Neural progenitor cell (in vitro differentiated cells): ENCODE measurements at regions not wholly inside any gene's neighbourhood (a gene's known extent, or its start where the extent isn't known, plus 50 kb on each side); places are given as distances from the start of the nearest gene placed in this dataset.

ENCODE experiments used
- DNase-seq: peaks from one replicate; pipeline ENCODE4 v3.0.0-alpha.2; 2016; ENCODE audit warnings: low spot score
- H2AFZ ChIP-seq: fragments of 200-600 bp; sonication (generic); replicated peaks from 2 replicates; pipeline ENCODE4 v1.6.1; 2016; ENCODE audit warnings: antibody characterized with exemption
- H3F3A ChIP-seq: fragments of 200-600 bp; sonication (generic); 2 replicates; pipeline ENCODE4 v1.6.1; 2016; ENCODE audit warnings: antibody characterized with exemption, low read depth
- H3K27ac ChIP-seq: fragments of 200-600 bp; sonication (generic); 2 replicates; pipeline ENCODE4 v1.5.1; 2016; ENCODE audit warnings: mild to moderate bottlenecking
- H3K27me3 ChIP-seq: fragments of 200-600 bp; sonication (generic); 2 replicates; pipeline ENCODE4 v1.6.1; 2016; ENCODE audit warnings: mild to moderate bottlenecking, moderate library complexity
- H3K36me3 ChIP-seq: fragments of 200-600 bp; sonication (generic); 2 replicates; pipeline ENCODE4 v1.5.1; 2016
- H3K4me1 ChIP-seq: fragments of 200-600 bp; sonication (generic); 2 replicates; pipeline ENCODE4 v1.6.1; 2016; ENCODE audit warnings: mixed run types
- H3K4me2 ChIP-seq: fragments of 200-600 bp; sonication (generic); 2 replicates; pipeline ENCODE4 v1.6.1; 2016
- H3K4me3 ChIP-seq: fragments of 200-600 bp; sonication (generic); 2 replicates; pipeline ENCODE4 v1.5.1; 2016
- H3K79me2 ChIP-seq: fragments of 200-600 bp; sonication (generic); 2 replicates; pipeline ENCODE4 v1.6.1; 2016; ENCODE audit warnings: low read depth
- H3K9ac ChIP-seq: fragments of 200-600 bp; sonication (generic); 2 replicates; pipeline ENCODE4 v1.6.1; 2016
- H3K9me3 ChIP-seq: fragments of 200-600 bp; sonication (generic); 2 replicates; pipeline ENCODE4 v1.5.1; 2016; ENCODE audit warnings: low read depth
- H4K20me1 ChIP-seq: fragments of 200-600 bp; sonication (generic); 2 replicates; pipeline ENCODE4 v1.6.1; 2016; ENCODE audit warnings: low read depth
- H3K27ac Mint-ChIP-seq: 3 replicates; pipeline ENCODE4 v1.8.0; 2021; ENCODE audit warnings: mixed read lengths
- H3K27me3 Mint-ChIP-seq: 2 replicates; pipeline ENCODE4 v1.8.0; 2022; ENCODE audit warnings: low read depth, mild to moderate bottlenecking, inconsistent platforms, moderate library complexity, mixed read lengths; ENCODE audit not compliant: insufficient read depth
- H3K36me3 Mint-ChIP-seq: 3 replicates; pipeline ENCODE4 v1.8.0; 2021; ENCODE audit warnings: mixed read lengths
- H3K4me1 Mint-ChIP-seq: 3 replicates; pipeline ENCODE4 v1.8.0; 2021; ENCODE audit warnings: mixed read lengths
- H3K4me3 Mint-ChIP-seq: 3 replicates; pipeline ENCODE4 v1.8.0; 2021; ENCODE audit warnings: mild to moderate bottlenecking, moderate library complexity, mixed read lengths
- H3K9me3 Mint-ChIP-seq: 3 replicates; pipeline ENCODE4 v1.8.0; 2020; ENCODE audit warnings: mixed read lengths
- EZH2 ChIP-seq: fragments of 200-600 bp; sonication (generic); IDR thresholded peaks from 2 replicates; pipeline ENCODE4 v1.6.1; 2017; ENCODE audit warnings: antibody characterized with exemption, mild to moderate bottlenecking, moderate library complexity
- EZH2phosphoT487 ChIP-seq: fragments of 200-600 bp; sonication (generic); IDR thresholded peaks from 2 replicates; pipeline ENCODE4 v1.6.1; 2017; ENCODE audit warnings: antibody characterized with exemption
- TF ChIP-seq, protein P1 (sequence below): fragments of 200-600 bp; sonication (generic); IDR thresholded peaks from 2 replicates; pipeline ENCODE4 v1.5.1; 2017; ENCODE audit warnings: antibody characterized with exemption, mild to moderate bottlenecking

DNA sequence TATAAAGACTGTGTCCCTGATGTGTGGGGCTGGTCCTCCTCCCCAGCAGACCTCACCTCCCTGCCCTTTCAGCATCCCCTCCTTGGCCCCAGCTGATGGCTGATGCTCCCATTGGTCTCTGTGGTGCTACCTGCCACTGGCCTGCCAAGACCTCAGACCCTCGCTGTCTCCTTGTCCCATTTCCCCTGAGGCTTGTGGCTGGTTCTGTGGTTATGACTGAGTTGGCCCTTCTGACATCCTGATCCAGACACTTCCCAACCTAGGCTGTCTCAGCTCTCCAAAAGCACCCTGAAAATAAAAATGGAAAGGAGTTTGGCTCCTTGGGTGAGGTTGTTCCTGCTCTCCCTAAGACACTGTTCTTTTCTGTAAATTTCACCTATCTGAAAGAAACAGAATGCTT is 214.2 kb downstream of the RPS24 start:
- no peaks in the 10 kb centered on the region for H4K20me1 ChIP-seq
- no peak for DNase-seq
- Mint-ChIP-seq H3K27me3 (peaks cover 4% of the 10 kb centered on the region), H3K36me3 (no peaks in the 10 kb centered on the region), H3K27ac (no peak overlapping the region), H3K4me1 (peaks cover 29% of the 10 kb centered on the region), H3K4me3 (no peak overlapping the region), H3K9me3 (peaks cover 25% of the 10 kb centered on the region)
- no peaks in the 10 kb centered on the region for H3K36me3 ChIP-seq
- no peaks in the 10 kb centered on the region for H3K27me3 ChIP-seq
- no peak overlapping the region for H3K27ac ChIP-seq
- no peak overlapping the region for H3K4me2 ChIP-seq
- no peak overlapping the region for H3K4me3 ChIP-seq
- no peaks in the 10 kb centered on the region for H3F3A ChIP-seq
- H3K9me3 ChIP-seq, result no peaks in the 10 kb centered on the region
- no peaks in the 10 kb centered on the region for H3K79me2 ChIP-seq
- H2AFZ ChIP-seq, result no peak overlapping the region
- H3K9ac ChIP-seq, result no peak overlapping the region
- TF ChIP-seq, protein P1, sequence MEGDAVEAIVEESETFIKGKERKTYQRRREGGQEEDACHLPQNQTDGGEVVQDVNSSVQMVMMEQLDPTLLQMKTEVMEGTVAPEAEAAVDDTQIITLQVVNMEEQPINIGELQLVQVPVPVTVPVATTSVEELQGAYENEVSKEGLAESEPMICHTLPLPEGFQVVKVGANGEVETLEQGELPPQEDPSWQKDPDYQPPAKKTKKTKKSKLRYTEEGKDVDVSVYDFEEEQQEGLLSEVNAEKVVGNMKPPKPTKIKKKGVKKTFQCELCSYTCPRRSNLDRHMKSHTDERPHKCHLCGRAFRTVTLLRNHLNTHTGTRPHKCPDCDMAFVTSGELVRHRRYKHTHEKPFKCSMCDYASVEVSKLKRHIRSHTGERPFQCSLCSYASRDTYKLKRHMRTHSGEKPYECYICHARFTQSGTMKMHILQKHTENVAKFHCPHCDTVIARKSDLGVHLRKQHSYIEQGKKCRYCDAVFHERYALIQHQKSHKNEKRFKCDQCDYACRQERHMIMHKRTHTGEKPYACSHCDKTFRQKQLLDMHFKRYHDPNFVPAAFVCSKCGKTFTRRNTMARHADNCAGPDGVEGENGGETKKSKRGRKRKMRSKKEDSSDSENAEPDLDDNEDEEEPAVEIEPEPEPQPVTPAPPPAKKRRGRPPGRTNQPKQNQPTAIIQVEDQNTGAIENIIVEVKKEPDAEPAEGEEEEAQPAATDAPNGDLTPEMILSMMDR, result no peak
- TF ChIP-seq EZH2phosphoT487, result no peak
- no peak for TF ChIP-seq EZH2
- H3K4me1 ChIP-seq, result no peaks in the 10 kb centered on the region

DNA sequence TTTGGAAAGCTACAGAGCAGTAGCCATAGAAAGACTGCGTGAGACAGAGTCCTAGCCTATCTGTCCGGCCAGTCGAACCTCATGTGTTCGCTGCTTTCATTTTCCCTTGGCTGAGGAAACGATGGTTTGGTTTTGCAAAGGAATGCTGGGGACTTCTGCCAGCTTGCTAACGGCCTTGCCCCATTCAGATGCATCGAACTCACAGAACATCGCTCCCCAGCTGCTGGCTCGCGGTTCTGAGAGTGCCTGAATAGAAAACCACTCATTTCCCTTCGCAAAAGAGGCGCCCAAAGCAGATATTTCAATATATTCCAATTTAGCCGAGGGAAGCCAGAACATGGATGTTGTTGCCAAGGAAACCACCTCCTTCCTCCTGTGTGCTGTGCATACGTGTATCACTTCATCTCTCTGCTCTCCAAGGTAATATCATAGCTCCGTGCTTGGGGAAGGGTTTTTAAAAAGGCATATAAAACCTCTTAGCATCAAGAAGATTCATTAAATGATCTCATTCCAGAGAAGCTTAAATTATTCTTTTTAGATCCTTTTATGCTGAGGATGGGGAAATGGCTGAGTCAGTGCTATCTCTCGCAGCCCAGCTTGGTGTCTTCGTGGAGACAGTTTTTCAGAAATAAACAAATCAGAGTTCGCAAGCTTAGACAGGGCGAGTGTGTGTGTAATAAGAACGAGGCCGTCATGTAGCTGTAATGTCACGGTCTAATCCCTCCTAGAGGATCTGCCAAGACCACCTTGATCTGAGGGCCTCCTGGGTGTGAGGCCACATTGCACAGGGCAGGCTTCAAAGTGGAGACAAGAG is 215.2 kb downstream of the RPS24 start:
- Histone ChIP-seq H3K27ac (no peak overlapping the region), H3K4me1 (no peaks in the 10 kb centered on the region), H3K4me2 (no peak overlapping the region), H2AFZ (no peak overlapping the region), H3K79me2 (no peaks in the 10 kb centered on the region), H3K9me3 (no peaks in the 10 kb centered on the region), H3K27me3 (no peaks in the 10 kb centered on the region), H3K4me3 (no peak overlapping the region), H3K36me3 (no peaks in the 10 kb centered on the region), H3K9ac (no peak overlapping the region), H4K20me1 (no peaks in the 10 kb centered on the region), H3F3A (no peaks in the 10 kb centered on the region)
- Mint-ChIP-seq H3K27me3 (peaks cover 4% of the 10 kb centered on the region), H3K4me3 (no peak overlapping the region), H3K4me1 (peaks cover 34% of the 10 kb centered on the region), H3K36me3 (no peaks in the 10 kb centered on the region), H3K27ac (no peak overlapping the region), H3K9me3 (peaks cover 15% of the 10 kb centered on the region)
- no peak for DNase-seq
- no peak for TF ChIP-seq EZH2
- TF ChIP-seq EZH2phosphoT487, result no peak
- TF ChIP-seq, protein P1, result no peak

DNA sequence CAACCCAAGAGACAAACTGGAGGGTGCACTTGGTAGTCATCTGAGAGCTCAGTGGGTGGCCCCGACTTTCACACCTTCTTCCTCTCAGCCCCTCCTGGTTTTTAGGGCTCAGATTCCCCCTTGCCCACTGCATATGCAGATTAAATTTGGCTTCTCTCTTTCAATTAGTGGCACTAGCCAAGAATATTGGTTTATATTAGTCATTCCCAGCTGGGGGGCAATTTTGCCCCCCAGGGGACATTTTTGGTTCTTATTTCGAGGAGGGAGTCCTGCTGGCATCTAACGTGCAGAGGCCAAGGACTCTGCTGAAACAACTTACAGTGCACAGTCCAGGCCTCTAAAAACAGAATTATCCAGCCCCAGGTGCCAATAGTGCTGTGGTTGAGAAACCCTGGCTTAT is 216.0 kb downstream of the RPS24 start:
- Histone ChIP-seq H3K27me3 (no peaks in the 10 kb centered on the region), H3K27ac (no peak overlapping the region), H3K4me3 (no peak overlapping the region), H3K4me2 (no peak overlapping the region), H2AFZ (no peak overlapping the region), H3F3A (no peaks in the 10 kb centered on the region), H4K20me1 (no peaks in the 10 kb centered on the region), H3K79me2 (no peaks in the 10 kb centered on the region), H3K4me1 (no peaks in the 10 kb centered on the region), H3K9ac (no peak overlapping the region), H3K9me3 (no peaks in the 10 kb centered on the region), H3K36me3 (no peaks in the 10 kb centered on the region)
- DNase-seq, result no peak
- TF ChIP-seq EZH2, result no peak
- TF ChIP-seq, protein P1, result no peak
- TF ChIP-seq EZH2phosphoT487, result no peak
- Mint-ChIP-seq H3K9me3 (peaks cover 12% of the 10 kb centered on the region), H3K36me3 (no peaks in the 10 kb centered on the region), H3K4me1 (peaks cover 39% of the 10 kb centered on the region), H3K4me3 (no peak overlapping the region), H3K27me3 (peaks cover 4% of the 10 kb centered on the region), H3K27ac (no peak overlapping the region)
